ENCODE measurements at regions not wholly inside any gene's neighbourhood (a gene's known extent, or its start where the extent isn't known, plus 50 kb on each side); places are given as distances from the start of the nearest gene placed in this dataset.

- CTCF ChIA-PET: no interaction called here
- no peaks in the 10 kb centered on the region for H3K27me3 ChIP-seq (replicated peaks; ENCODE audit: insufficient read depth, low read depth, low read length, poor library complexity)
- no peak overlapping the region for H3K27ac ChIP-seq (ENCODE audit: low read depth, low read length, poor library complexity, severe bottlenecking)
- intact Hi-C loops (cut with micrococcal nuclease; ENCODE audit: unreplicated experiment): no loop called here
- no peak overlapping the region for H3K4me3 ChIP-seq (ENCODE audit: low read depth, low read length, poor library complexity, severe bottlenecking)
- TF ChIP-seq EZH2 (IDR thresholded peaks at IDR 0.05; ENCODE audit: borderline replicate concordance, low read depth, low read length, poor library complexity, severe bottlenecking) (no peak), CTCF (conservative IDR thresholded peaks at IDR 0.05; ENCODE audit: low read depth, low read length) (no peak)
- POLR2A ChIA-PET (ENCODE audit: low non-redundant PET): no interaction called here
- no peaks in the 10 kb centered on the region for H3K4me1 ChIP-seq (ENCODE audit: insufficient read depth, low read length, poor library complexity, severe bottlenecking)
- no peak for DNase-seq (ENCODE audit: low spot score)
- H3K36me3 ChIP-seq (ENCODE audit: insufficient read depth, low read length, poor library complexity, severe bottlenecking): no peaks in the 10 kb centered on the region
- H3K9me3 ChIP-seq (ENCODE audit: low read depth, low read length, poor library complexity, severe bottlenecking): no peaks in the 10 kb centered on the region
- BruUV-seq (replicated peaks): no TSS peak
Observed at GRCh38 chr3:28134792-28135375, 106.5 kb upstream of the CMC1 start.

- no peak overlapping the region for H3K27ac ChIP-seq (ENCODE audit: low read depth, low read length, poor library complexity, severe bottlenecking)
- TF ChIP-seq EZH2 (IDR thresholded peaks at IDR 0.05; ENCODE audit: borderline replicate concordance, low read depth, low read length, poor library complexity, severe bottlenecking) (no peak), CTCF (conservative IDR thresholded peaks at IDR 0.05; ENCODE audit: low read depth, low read length) (no peak)
- H3K27me3 ChIP-seq (replicated peaks; ENCODE audit: insufficient read depth, low read depth, low read length, poor library complexity): no peaks in the 10 kb centered on the region
- H3K9me3 ChIP-seq (ENCODE audit: low read depth, low read length, poor library complexity, severe bottlenecking): no peaks in the 10 kb centered on the region
- DNase-seq (ENCODE audit: low spot score): no peak
- CTCF ChIA-PET: no interaction called here
- no peak overlapping the region for H3K4me3 ChIP-seq (ENCODE audit: low read depth, low read length, poor library complexity, severe bottlenecking)
- no peaks in the 10 kb centered on the region for H3K36me3 ChIP-seq (ENCODE audit: insufficient read depth, low read length, poor library complexity, severe bottlenecking)
- POLR2A ChIA-PET (ENCODE audit: low non-redundant PET): no interaction called here
- intact Hi-C loops (cut with micrococcal nuclease; ENCODE audit: unreplicated experiment): no loop called here
- no TSS peak for BruUV-seq (replicated peaks)
- no peaks in the 10 kb centered on the region for H3K4me1 ChIP-seq (ENCODE audit: insufficient read depth, low read length, poor library complexity, severe bottlenecking)
Observed at GRCh38 chr3:28136607-28137216, 104.7 kb upstream of the CMC1 start.

GRCh38 chr3:28138043-28138610, 103.3 kb upstream of the CMC1 start:
- no peak overlapping the region for H3K27ac ChIP-seq (ENCODE audit: low read depth, low read length, poor library complexity, severe bottlenecking)
- TF ChIP-seq EZH2 (IDR thresholded peaks at IDR 0.05; ENCODE audit: borderline replicate concordance, low read depth, low read length, poor library complexity, severe bottlenecking): no peak
- TF ChIP-seq CTCF (conservative IDR thresholded peaks at IDR 0.05; ENCODE audit: low read depth, low read length): no peak
- ChIA-PET CTCF (no interaction called here), POLR2A (ENCODE audit: low non-redundant PET) (no interaction called here)
- no peak overlapping the region for H3K4me3 ChIP-seq (ENCODE audit: low read depth, low read length, poor library complexity, severe bottlenecking)
- H3K36me3 ChIP-seq (ENCODE audit: insufficient read depth, low read length, poor library complexity, severe bottlenecking): no peaks in the 10 kb centered on the region
- no TSS peak for BruUV-seq (replicated peaks)
- H3K4me1 ChIP-seq (ENCODE audit: insufficient read depth, low read length, poor library complexity, severe bottlenecking): no peaks in the 10 kb centered on the region
- intact Hi-C loops (cut with micrococcal nuclease; ENCODE audit: unreplicated experiment): no loop called here
- no peaks in the 10 kb centered on the region for H3K9me3 ChIP-seq (ENCODE audit: low read depth, low read length, poor library complexity, severe bottlenecking)
- no peak for DNase-seq (ENCODE audit: low spot score)
- H3K27me3 ChIP-seq (replicated peaks; ENCODE audit: insufficient read depth, low read depth, low read length, poor library complexity): no peaks in the 10 kb centered on the region
